HG03108 (cell line): ENCODE measurements at regions not wholly inside any gene's neighbourhood (a gene's known extent, or its start where the extent isn't known, plus 50 kb on each side); places are given as distances from the start of the nearest gene placed in this dataset.
"Not testable (repeated sequence)": the region's sequence is repeated elsewhere in the genome, so short reads cannot be mapped to it uniquely, and the experiment has no call there.

Experiments
- ATAC-seq: cut with Tn5 transposase; IDR thresholded peaks from one replicate; pipeline ENCODE4 v1.9.1; 2021; ENCODE audit warnings: moderate library complexity; ENCODE audit not compliant: unreplicated experiment

DNA sequence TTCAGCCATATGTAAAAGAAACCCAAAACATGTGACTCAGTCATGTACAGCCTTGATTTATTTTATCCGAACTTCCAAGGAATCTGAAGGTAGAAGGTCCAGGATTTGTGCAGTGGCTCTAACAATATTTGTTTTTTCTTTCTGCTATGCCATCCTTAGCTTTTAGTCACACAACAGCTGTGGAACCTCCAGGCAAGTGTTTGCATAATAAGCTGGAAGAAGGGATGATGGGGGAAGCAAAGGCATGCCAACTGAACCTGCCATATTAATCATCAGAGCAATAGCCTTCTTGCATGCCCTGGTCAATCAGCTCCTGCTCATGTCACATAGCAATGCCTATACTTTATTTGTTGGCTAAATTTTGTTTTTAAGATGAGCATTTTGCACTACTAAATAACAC is 444.7 kb upstream of the ARPP21 start:
- ATAC-seq = no peak

DNA sequence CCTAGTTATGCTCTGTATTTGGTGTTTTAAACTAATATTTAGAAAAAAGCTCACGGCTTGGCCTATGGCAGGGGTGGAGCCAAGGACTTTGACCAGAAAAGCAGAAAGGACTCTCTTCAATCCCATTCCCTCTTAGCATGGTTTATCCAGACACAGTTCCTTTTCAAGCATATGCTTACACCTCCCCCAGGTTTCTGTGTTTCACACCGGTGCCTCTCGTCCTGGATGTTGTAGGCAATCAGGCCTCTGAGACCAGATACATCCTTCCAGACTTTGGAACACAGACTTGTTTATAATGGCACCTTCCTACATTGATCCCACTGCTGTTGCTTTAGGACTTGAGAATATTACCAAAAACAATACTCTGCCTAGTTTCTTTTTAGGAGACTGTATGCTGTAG is 440.5 kb upstream of the ARPP21 start:
- ATAC-seq = no peak

DNA sequence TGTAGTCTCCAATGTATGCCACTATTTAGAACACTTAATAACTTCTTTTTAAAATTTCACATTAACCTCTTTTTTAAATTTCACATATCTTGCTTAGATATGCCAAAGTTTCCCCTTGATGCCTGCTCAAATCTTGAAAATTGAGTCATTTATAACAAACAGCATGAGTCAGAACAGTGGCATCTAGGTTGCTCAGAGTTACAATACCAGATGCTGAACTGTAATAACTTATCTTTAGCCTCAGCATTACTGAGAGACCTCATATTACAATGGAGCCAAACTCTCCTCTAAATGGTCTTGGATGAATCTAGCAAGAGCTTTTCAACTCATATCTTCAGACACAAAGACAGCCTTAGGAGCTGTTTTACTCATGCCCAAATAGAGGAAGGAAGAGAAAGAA is 439.3 kb upstream of the ARPP21 start:
- ATAC-seq = no peak

DNA sequence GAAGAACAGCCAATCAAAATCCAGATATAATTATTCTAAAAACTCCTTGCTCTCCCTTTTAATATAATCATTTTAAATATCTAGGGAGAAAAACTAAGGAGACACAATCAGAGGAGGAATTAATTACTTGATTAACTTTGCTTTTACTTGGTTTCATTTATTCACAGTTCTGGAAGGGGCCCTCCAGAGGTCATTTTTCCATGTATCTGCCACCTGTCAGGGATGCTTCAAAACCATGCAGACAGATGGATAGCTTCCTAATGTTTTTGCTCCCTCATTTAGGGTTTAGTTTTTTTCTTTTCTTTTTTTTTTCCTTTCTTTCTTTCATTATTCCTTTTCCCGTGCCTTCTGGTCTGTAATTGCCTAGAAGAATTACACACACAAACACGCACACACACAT is 438.1 kb upstream of the ARPP21 start:
- ATAC-seq = no peak

DNA sequence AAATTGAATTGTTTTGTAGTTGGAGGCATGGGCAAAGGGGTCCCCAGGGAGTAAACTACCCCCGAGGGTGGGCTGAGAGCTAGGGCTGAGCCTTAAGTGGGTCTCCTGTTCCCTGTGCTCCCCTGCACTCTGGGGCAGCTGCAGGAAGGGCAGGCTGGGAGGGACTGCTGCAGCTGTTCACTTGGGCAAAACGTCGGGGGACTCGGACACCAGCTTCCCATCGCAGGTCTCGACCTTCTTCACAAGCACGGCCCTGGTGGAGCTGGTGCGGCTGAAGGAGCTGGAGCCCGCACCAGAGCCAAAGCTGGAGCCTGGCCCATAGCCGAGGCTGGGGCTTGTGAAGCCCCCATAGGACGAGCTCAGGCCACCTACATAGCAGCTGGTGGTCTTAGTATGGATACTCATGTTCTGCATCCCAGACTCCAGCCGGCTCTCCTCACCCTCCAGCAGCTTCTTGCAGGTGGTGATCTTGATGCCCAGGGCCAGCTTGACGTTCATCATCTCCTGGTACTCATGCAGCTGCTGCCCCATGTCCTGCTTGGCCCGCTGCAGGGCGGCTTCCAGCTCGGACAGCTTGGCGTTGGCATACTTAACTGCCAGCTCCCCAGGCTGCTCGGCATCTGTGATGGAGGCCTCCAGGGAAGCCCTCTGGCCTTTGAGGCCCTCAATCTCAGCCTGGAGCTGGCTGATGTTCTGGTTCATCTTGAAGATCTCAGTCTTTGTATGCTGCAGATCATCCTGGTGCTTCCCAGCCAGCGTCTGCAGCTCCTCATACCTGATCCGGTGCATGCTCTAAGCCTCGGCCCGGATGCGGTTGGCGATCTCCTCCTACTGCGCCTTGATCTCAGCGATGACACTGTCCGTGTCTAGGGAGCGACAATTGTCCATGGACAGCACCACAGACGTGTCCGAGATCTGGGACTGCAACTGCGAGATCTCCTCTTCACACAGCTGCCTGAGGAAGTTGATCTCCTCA is 423.5 kb upstream of the ARPP21 start:
- no peak for ATAC-seq

DNA sequence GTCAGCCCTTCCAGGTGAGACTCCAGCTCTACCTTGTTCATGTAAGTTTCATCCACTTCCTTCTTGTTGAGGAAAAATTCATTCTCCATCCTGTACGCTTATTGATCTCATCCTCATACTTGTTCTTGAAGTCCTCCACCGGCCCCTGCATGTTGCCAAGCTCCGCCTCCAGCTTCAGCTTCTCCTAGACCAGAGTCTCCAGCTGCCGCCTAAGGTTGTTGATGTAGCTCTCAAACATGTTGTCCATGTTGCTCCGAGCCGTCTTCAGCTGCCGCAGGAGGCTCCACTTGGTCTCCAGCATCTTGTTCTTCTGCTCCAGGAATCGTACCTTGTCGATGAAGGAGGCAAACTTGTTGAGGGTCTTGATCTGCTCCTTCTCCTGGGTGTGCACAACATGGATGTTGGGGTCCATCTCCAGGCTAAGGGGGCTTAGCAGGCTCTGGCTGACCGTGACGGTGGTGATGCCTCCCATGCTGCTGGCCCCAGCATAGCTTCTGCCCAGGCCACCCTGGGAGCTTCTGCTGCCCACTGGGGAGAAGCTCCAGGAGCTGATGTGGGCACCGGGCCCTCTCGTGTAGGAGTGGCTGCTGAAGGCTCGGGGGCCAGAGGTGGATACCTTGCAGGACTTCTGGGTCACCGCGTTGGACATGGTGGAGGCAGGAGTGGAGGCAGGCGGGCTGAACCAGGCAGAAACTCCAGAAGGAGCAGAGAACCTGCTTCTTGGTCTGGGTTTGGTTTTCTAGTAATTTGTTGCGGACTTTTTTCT is 422.6 kb upstream of the ARPP21 start:
- no peak for ATAC-seq

DNA sequence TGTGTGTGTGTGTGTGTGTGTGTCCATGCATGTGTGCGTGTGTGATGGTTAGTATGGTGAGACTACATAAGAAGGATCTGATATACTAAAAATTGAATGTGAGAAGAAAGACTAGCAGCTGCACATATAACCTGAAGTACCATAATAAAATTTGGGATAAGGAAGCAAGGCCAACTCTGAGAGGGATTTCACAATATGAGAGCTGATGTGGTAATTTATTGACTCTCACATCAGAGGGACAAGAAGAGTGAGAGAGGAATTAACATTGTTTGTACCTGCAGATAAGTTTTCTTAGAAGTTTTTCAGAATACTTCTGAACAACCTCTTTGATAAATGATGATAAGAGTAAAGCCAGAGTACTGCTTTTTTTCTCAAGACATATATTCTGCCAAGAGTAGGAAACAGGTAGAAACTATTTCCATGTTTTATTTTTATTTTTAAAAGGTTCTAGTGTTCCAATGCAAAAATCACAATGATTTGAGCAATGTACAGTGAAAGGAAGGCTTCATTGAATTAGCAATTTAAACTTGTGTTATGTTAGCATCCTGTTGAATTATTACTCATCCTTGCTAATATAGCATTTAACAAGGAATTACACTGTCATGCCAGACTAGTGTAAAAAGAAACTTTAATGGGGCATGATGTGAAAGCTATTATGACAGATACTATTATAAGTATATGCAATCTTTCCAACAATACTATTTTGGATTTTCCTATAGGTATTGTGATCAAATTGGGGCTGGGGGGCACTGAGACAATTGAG is 415.5 kb upstream of the ARPP21 start:
- ATAC-seq = no peak

DNA sequence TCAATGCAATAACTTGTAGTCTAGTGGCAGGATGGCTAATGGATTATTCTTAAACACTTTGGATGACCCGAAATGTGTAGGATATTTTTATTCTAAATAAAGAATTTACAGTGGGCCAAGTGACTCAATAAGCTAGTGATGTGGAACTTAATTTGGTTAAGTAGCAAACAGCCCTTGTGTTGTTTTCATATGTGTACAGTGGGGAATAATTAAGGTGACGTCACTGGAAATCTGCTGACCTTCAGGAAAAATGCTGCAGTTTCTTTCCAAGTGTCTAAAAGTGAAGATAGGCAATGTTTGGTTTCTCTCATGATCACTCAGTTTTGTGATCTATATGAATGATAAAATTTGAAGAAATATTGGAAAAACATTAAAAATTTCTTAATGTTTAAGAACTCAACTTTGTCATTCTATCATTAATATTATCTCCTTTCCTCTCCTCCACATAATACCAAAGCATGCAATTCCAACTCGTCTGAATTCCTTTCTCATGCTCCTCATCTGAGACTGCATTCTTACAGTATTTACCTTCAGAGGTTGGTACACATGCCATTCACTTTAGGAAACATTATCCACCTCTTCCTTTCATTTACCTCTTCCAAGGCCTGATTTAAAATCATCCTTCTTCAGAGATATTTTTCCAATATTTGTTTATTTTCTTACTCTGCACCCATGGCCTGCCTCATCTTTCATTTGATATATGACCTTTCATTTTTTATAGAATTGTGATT is 414.6 kb upstream of the ARPP21 start:
- no peak for ATAC-seq

DNA sequence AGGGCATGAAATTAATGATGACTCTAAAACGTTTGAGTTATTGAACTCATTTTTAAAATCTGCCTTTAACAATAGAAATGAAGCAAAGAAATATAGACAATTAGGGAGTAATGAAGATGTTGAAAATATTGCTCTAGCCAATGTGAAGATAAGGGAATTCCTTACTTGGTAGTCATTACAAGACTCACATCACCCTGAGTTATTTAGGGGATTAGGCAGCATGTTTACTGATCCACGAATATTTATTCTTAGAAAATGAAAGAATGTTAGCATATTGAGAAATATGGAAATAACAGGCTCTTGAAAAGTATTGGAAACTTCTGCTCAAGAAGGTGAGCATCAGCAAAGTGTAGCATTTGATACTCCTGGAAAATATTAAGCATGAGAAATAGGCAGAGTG is 398.1 kb upstream of the ARPP21 start:
- no peak for ATAC-seq

DNA sequence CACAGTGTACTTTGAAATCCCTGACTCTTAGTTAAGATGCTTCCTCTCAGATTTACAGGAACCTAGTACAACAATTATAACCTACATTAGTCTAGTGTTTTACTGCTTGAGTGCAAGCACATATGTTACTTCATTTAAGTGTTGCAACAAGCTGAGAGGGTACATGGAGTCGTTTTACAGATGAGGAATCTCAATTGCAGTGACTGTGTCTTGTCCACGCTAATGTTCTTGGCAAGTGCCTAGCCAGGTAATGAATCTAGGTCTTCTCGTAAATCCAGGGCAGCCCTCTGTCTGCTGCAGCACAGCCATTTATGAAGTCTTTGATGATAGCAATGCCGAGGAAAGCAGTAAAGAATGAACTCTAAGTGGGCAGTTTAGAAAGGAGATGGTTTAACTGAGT is 384.4 kb upstream of the ARPP21 start:
- no peak for ATAC-seq

DNA sequence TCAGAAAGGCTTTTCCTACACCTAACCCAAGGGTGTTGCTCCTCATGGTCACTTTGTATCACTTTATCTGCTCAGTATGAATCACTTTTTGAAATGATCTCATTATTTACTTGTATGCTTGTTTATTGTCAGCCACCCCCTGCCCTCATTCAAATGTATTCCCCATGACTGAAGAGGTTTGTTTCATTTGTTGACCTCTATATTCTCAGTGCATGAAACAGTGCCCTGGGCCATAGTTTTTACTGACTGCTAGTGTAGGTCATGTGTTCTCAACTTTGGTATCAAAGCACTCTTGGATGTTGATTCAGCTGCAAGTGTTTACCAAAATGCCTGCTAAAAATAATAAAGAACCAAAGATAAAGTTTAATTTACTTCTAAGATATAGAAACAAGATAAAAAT is 381.7 kb upstream of the ARPP21 start:
- ATAC-seq = no peak

DNA sequence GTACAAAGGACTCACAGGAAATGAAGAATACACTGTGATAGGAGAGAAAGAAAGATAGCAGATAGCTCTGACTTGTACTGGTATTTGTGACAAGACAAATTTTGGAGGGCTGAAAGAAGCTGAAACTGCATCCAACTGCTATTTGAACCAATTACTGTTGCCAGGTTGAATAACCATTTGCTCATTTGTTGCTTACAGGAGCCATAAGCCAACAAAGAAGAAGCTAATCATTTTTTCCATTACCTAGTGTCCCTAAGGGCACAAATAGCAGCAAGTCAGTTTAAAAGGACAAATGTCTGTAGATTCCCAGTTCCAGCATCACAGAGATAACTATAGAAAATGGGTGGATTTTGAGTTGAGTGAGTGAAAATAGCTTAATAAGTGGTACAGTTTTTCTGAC is 376.9 kb upstream of the ARPP21 start:
- no peak for ATAC-seq

DNA sequence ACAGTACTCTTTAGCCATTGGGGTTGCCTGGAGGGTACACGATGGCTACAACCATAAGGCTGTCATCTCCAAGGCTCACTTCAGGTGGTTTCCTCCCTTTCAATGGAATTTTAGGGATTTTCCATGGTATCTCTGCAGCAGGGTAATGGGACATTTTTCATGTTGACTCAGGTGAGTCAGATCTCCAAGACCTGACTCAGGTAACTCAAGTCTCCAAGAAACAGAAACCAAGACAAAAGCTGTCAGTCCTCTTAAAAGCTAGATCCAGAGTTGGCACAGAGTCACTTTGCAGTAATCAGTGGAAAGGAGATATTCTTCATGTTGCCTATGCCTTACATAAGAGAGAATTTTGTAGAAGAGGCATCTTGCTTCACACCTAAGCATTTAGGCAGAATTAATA is 375.8 kb upstream of the ARPP21 start:
- ATAC-seq = no peak

DNA sequence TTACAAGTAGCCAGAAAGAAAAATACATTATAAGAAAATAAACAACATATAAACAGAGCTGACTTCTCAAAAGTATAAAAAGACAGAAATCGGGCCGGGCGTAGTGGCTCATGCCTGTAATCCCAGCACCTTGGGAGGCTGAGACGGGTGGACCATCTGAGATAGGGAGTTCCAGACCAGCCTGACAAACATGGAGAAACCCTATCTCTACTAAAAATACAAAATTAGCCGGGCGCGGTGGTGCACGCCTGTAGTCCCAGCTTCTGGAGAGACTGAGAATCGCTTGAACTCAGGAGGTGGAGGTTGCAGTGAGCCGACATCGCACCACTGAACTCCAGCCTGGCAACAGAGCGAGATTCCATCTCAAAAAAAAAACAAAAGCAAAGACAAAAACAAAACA is 373.3 kb upstream of the ARPP21 start:
- not testable (repeated sequence) for ATAC-seq

DNA sequence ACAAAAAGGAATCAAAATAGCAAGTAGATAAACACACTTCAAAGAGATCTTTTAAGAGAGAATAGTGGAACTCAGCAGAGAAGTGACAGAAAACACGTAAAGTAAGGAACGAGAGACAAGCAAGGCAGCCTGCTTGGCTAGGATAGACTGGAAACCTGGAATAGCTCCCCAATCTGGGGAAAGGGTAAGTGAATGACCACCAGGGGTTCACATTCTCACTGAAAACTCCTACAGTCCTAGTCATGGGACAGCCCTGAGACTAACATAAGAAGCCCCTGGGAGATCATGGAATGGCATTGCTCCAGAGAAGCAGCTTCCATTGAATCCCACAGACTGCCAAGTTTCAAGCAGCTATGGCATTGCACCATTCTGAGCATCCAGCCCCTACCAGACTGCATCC is 363.6 kb upstream of the ARPP21 start:
- ATAC-seq = no peak

DNA sequence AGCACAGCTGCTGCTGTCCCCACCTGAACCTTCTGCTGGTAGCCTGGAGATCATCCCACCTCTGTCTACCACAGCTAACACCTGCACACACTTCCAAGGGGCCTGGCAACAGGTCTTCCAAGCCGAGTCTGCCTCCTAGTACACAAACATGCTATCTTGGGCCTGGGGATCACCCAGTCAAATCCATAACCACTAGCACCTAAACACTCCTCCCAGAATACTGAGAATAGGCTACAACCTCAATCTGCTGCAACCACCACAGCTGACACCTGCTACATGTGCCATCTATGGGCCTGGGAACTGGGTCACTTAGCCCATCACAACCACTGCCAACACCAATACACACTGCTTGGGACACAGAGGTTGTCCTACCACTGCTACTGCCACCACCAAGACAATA is 362.8 kb upstream of the ARPP21 start:
- ATAC-seq = no peak

DNA sequence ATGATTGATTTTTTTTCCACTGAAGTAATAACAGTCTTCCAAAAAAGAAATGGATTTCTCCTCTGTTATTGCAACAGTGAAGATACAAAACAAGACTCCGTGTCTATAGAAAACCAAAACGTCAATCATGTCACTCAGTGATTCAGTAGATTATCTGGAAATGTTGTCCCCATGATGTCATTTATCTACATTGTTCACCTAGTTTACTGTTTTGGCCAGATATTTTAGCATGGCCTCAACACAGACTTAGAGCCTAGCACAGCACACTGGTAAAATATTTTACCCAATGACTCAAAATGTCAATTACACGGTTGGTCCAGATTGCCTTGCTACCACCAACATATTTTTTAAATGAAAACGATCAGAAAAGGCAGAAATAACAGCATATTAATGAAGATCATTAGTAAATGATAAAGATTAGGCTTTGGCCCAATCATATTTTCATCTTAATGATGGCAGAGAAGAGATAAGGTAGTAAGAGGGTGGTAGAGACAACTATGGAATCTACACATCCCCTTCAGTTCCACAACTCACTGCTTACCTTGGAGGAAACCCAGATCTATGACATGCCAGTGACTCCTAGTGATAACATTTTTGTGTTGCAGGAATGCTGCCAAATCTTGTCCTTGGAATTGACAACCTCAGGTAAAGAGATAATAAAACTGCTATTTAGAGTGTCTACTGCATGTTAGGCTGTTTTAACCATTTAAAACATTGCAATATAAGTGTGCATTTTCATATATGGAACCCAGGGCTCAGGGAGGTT is 347.7 kb upstream of the ARPP21 start:
- no peak for ATAC-seq

DNA sequence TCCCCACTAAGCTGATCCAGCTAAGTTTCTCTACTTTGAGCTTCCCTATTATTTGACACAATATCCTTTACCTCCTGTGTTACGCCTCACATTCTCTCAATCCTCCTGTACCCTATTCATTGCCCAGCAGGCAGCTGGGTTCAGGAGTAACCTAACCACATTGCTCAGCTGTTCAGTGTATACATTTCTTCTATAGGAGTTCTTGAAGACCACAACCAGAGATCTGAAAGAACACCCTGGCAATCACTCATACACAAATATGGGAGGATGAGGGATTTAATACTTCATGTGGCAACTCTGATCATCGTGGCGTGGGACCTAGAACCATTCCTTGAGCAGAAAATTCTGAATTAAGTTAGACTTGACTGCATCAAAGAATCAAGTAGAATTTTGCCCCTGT is 346.8 kb upstream of the ARPP21 start:
- ATAC-seq = no peak

DNA sequence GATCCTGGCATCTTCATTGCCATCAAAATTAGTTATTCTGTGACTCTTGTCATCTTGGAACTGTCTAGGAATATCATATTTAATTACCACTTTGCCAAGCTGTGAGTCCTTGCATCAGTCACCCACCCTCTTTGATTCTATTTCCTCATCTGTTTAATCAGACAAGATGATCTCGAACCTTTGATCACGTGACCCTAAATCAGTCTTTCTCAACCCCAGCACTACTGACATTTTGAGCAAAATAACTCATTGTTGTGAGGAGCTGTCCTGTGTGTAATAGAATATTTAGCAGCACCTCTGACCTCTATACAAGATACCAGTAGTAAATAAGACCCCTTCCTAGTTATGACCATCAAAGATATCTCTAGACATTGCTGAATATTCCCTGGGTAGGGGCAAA is 343.4 kb upstream of the ARPP21 start:
- no peak for ATAC-seq

DNA sequence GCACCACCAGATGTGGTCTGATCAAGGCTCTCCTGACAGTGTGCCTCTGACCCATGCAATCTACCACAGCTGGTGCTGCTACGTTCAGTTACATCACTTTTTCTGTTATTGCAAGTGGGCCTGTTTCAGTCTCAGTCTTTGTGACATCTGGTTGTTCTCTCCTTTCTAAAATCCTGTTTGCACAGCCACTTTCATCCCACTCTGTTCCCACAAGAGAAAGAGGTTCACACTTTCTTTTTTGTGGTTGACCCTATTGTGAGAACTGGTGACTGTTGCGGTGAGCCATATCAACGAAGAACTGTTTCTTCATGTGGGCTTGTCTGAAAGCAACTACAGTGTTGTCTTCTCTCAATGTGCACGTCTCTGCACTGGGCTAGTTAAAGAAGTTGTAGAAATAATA is 342.8 kb upstream of the ARPP21 start:
- ATAC-seq = no peak
